ENCODE measurements at regions not wholly inside any gene's neighbourhood (a gene's known extent, or its start where the extent isn't known, plus 50 kb on each side); places are given as distances from the start of the nearest gene placed in this dataset.
"Not testable (repeated sequence)": the region's sequence is repeated elsewhere in the genome, so short reads cannot be mapped to it uniquely, and the experiment has no call there.

DNA sequence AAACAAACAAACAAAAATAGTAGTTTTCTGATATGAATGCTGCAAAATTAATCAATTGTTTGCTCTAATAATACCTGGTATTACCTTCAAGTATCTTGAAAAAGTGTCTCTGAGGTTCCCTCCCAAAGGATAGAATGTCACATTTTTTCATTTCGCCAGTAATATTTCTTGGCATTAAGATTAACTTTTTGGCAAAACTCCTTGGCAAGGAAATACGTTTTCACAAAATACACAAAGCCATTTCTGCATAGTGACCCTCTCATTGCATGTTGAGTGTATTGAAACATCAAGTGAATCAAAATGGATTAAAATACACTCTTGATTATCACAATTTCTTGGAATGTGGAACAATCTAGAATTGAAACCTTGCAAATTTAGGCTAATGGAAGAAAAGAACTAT is 230.5 kb downstream of the ATPSCKMT start:
- Histone ChIP-seq H3K4me1 (ENCODE audit: low read depth, poor library complexity, severe bottlenecking) (no peaks in the 10 kb centered on the region), H3K27ac (no peak overlapping the region), H3K9ac (no peak overlapping the region), H4K20me1 (ENCODE audit: insufficient read depth) (no peaks in the 10 kb centered on the region), H3K79me2 (ENCODE audit: insufficient read depth, low read depth) (no peaks in the 10 kb centered on the region), H3K4me3 (IDR thresholded peaks at IDR 0.05; ENCODE audit: insufficient read depth, low read depth, low read length) (no peak overlapping the region), H2AFZ (ENCODE audit: low read depth) (no peak overlapping the region), H3K36me3 (ENCODE audit: insufficient read depth) (no peaks in the 10 kb centered on the region), H3K4me2 (no peak overlapping the region), H3K27me3 (ENCODE audit: insufficient read depth, low read depth) (no peaks in the 10 kb centered on the region)
- TF ChIP-seq, protein P1, sequence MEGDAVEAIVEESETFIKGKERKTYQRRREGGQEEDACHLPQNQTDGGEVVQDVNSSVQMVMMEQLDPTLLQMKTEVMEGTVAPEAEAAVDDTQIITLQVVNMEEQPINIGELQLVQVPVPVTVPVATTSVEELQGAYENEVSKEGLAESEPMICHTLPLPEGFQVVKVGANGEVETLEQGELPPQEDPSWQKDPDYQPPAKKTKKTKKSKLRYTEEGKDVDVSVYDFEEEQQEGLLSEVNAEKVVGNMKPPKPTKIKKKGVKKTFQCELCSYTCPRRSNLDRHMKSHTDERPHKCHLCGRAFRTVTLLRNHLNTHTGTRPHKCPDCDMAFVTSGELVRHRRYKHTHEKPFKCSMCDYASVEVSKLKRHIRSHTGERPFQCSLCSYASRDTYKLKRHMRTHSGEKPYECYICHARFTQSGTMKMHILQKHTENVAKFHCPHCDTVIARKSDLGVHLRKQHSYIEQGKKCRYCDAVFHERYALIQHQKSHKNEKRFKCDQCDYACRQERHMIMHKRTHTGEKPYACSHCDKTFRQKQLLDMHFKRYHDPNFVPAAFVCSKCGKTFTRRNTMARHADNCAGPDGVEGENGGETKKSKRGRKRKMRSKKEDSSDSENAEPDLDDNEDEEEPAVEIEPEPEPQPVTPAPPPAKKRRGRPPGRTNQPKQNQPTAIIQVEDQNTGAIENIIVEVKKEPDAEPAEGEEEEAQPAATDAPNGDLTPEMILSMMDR (conservative IDR thresholded peaks at IDR 0.05; ENCODE audit: low read depth, low read length) = no peak

DNA sequence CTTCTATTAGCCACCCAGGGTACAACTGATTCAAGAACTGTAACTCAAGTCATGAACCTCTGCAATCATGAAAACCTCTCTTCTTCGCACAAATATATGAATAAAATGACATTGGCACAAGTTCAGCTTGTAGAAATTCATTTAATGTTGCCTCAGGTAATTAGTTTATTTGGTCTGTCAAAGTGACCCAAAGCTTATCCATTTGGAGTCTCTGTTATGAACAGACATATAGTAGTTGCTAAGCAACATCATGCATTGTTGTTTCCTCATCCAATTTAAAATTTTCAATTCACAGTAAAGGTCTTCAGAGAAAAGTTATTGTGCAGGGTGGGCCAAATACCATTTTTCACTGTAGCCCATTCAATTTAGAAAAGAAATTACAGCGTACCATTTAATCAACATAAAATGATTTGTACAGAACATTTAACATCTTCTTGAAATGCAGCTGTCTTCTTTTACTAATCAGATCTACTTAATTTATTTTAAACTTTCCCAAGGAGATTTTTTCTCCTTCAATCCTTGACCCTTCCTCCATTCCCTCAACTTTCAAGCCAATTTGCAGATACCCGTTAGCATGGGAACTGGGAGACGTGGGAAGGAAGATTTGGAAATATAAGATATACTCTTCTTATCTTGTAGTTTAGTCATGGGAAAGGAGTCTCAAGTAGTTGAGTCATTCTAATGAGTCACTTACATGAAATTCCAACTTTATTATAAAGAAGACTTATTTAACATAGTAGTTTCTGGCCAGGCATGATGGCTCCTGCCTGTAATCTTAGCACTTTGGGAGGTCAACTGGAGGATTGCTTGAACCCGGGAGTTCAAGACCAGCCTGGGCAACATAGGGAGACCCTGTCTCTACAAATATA is 231.3 kb downstream of the ATPSCKMT start:
- Histone ChIP-seq H3K36me3 (ENCODE audit: insufficient read depth) (no peaks in the 10 kb centered on the region), H3K9ac (no peak overlapping the region), H3K27me3 (ENCODE audit: insufficient read depth, low read depth) (no peaks in the 10 kb centered on the region), H2AFZ (ENCODE audit: low read depth) (no peak overlapping the region), H3K4me1 (ENCODE audit: low read depth, poor library complexity, severe bottlenecking) (no peaks in the 10 kb centered on the region), H3K4me3 (IDR thresholded peaks at IDR 0.05; ENCODE audit: insufficient read depth, low read depth, low read length) (no peak overlapping the region), H4K20me1 (ENCODE audit: insufficient read depth) (no peaks in the 10 kb centered on the region), H3K27ac (no peak overlapping the region), H3K79me2 (ENCODE audit: insufficient read depth, low read depth) (no peaks in the 10 kb centered on the region), H3K4me2 (no peak overlapping the region)
- TF ChIP-seq, protein P1 (conservative IDR thresholded peaks at IDR 0.05; ENCODE audit: low read depth, low read length) = no peak

DNA sequence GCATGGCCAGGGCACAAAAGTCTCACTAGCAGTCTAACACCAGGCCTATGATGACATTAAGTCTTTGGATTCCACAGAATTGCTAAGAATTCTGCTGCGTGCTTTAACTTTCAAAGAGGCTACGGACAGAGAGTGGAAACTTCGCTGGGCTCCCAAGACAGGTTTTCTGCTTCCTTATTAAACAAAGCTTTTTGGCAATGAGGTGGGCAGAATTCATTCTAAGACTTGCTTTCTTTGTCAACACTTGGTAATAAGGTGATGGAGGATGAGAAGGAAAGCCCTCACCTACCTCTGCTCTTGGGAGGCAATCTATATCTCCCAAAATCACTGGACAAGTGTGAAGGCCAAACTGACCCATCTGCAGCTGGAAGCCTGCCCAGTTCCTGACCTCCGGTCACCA is 231.9 kb downstream of the ATPSCKMT start:
- Histone ChIP-seq H2AFZ (ENCODE audit: low read depth) (no peak overlapping the region), H3K4me1 (ENCODE audit: low read depth, poor library complexity, severe bottlenecking) (no peaks in the 10 kb centered on the region), H4K20me1 (ENCODE audit: insufficient read depth) (no peaks in the 10 kb centered on the region), H3K36me3 (ENCODE audit: insufficient read depth) (no peaks in the 10 kb centered on the region), H3K27me3 (ENCODE audit: insufficient read depth, low read depth) (no peaks in the 10 kb centered on the region), H3K79me2 (ENCODE audit: insufficient read depth, low read depth) (no peaks in the 10 kb centered on the region), H3K27ac (no peak overlapping the region), H3K9ac (no peak overlapping the region), H3K4me2 (no peak overlapping the region), H3K4me3 (IDR thresholded peaks at IDR 0.05; ENCODE audit: insufficient read depth, low read depth, low read length) (no peak overlapping the region)
- TF ChIP-seq, protein P1 (conservative IDR thresholded peaks at IDR 0.05; ENCODE audit: low read depth, low read length) = no peak

DNA sequence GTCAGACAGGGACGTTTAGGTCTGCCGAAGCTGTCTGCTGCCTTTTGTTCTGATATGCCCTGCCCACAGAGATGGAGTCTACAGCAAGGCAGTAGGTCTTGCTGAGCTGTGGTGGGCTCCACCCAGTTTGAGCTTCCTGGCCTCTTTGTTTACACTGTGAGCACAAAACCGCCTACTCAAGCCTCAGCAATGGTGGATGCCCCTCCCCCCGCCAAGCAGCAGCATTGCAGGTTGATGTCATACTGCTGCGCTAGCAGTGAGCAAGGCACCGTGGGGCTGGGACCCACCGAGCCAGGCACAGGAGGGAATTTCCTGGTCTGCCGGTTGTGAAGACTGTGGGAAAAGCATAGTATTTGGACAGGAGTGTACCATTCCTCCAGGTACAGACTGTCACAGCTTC is 233.1 kb downstream of the ATPSCKMT start:
- H3K9ac ChIP-seq; H2AFZ ChIP-seq (ENCODE audit: low read depth); H3K79me2 ChIP-seq (ENCODE audit: insufficient read depth, low read depth); H4K20me1 ChIP-seq (ENCODE audit: insufficient read depth); H3K27ac ChIP-seq; H3K4me3 ChIP-seq (IDR thresholded peaks at IDR 0.05; ENCODE audit: insufficient read depth, low read depth, low read length); H3K36me3 ChIP-seq (ENCODE audit: insufficient read depth); H3K4me1 ChIP-seq (ENCODE audit: low read depth, poor library complexity, severe bottlenecking); H3K27me3 ChIP-seq (ENCODE audit: insufficient read depth, low read depth); H3K4me2 ChIP-seq: not testable (repeated sequence)

DNA sequence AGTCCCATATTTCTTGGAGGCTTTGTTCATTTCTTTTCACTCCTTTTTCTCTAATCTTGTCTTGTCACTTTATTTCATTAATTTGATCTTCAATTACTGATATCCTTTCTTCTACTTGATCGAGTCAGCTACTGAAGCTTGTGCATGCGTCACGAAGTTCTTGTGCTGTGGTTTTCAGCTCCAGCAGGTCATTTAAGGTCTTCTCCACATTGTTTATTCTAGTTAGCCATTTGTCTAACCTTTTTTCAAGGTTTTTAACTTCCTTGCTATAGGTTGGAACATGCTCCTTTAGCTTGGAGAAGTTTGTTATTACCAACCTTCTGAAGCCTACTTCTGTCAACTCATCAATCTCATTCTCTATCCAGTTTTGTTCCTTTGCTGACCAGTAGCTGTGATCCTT is 234.0 kb downstream of the ATPSCKMT start:
- H3K79me2 ChIP-seq (ENCODE audit: insufficient read depth, low read depth); H3K4me2 ChIP-seq; H3K27me3 ChIP-seq (ENCODE audit: insufficient read depth, low read depth); H4K20me1 ChIP-seq (ENCODE audit: insufficient read depth); H3K9ac ChIP-seq; H3K4me3 ChIP-seq (IDR thresholded peaks at IDR 0.05; ENCODE audit: insufficient read depth, low read depth, low read length); H3K36me3 ChIP-seq (ENCODE audit: insufficient read depth); H2AFZ ChIP-seq (ENCODE audit: low read depth); H3K27ac ChIP-seq; H3K4me1 ChIP-seq (ENCODE audit: low read depth, poor library complexity, severe bottlenecking): not testable (repeated sequence)
